ENCODE measurements at regions not wholly inside any gene's neighbourhood (a gene's known extent, or its start where the extent isn't known, plus 50 kb on each side); places are given as distances from the start of the nearest gene placed in this dataset.

DNA sequence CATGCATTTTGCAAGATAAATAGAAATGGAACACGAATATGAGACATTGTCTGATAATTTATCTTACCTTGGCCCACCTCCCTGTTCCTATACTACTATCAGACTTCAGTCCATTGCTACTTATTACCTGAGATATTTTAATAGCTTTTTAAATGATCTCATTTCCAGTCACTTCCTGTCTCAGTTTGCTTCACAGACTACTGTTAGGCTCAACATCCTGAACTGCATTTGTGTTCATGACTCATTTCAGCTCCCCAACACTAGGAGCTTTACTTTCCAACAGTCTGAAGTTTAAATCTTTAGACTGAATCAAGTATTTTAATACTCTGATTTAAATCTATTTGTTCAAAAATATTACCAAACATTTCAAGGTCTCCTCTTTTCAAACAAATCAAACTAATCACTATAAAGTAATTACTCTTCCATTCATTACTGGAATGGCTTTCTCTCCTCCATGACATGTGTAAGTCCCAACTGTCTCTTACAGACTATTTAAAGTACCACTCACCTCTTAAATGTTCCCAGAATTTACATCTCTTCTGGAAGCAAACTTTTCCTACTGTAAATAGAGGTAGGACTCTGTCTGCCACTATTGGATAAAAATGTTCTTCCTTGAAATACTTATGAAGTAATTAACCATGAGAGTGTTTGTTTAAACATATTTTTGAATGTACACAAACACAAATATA, 1277.6 kb downstream of the ZPLD1 start:
- no peaks in the 10 kb centered on the region for H3K4me1 ChIP-seq (ENCODE audit: control insufficient read depth, insufficient read depth, low read length)
- no peaks in the 10 kb centered on the region for H3K27me3 Mint-ChIP-seq (ENCODE audit: low read depth in 2 of 2)
- no peak for DNase-seq
- H3K9me3 Mint-ChIP-seq, result peaks cover 12 to 21% of the 10 kb centered on the region in 2 donors
- no peak overlapping the region for H3K27ac ChIP-seq (ENCODE audit: low read length)
- H3K27ac Mint-ChIP-seq, result no peak overlapping the region
- no peak for ATAC-seq
- no peaks in the 10 kb centered on the region for H3K27me3 ChIP-seq (ENCODE audit: control insufficient read depth, insufficient read depth, low read length)
- H3K4me1 Mint-ChIP-seq, result no peaks in the 10 kb centered on the region
- TF ChIP-seq, protein P1, sequence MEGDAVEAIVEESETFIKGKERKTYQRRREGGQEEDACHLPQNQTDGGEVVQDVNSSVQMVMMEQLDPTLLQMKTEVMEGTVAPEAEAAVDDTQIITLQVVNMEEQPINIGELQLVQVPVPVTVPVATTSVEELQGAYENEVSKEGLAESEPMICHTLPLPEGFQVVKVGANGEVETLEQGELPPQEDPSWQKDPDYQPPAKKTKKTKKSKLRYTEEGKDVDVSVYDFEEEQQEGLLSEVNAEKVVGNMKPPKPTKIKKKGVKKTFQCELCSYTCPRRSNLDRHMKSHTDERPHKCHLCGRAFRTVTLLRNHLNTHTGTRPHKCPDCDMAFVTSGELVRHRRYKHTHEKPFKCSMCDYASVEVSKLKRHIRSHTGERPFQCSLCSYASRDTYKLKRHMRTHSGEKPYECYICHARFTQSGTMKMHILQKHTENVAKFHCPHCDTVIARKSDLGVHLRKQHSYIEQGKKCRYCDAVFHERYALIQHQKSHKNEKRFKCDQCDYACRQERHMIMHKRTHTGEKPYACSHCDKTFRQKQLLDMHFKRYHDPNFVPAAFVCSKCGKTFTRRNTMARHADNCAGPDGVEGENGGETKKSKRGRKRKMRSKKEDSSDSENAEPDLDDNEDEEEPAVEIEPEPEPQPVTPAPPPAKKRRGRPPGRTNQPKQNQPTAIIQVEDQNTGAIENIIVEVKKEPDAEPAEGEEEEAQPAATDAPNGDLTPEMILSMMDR (IDR thresholded peaks at IDR 0.05), result no peak
- peaks cover 7% of the 10 kb centered on the region for H3K36me3 Mint-ChIP-seq
- no peak overlapping the region for H3K4me3 ChIP-seq (ENCODE audit: low read length)
- H3K36me3 ChIP-seq (ENCODE audit: control insufficient read depth, insufficient read depth, low read length), result no peaks in the 10 kb centered on the region
- no peaks in the 10 kb centered on the region for H3K9me3 ChIP-seq (ENCODE audit: control insufficient read depth, insufficient read depth, low read length)
- intact Hi-C loops (cut with micrococcal nuclease), result no loop called here
- no peak overlapping the region for H3K4me3 Mint-ChIP-seq
- no CpG with 5 or more reads among the region's 1 CpG for WGBS (ENCODE audit: insufficient coverage)

DNA sequence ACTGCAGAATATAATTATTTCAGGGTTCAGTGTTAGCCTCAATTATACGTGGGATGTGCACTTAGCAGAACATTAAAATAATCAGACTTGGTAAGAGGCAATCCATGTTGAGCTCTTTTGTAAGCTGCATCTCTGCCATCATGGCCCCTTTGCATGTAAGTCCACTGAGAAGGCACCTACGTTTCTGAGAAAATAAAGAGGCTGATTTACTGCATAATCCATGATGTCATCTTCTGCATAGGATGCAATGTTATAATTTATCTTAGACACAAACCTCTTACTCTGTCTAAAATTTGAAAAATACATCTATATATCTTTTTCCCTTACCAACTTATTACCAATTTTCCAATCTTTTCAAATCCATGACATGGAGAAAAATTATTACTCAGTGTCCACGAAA, 1294.7 kb downstream of the ZPLD1 start:
- ATAC-seq (no peak), DNase-seq (no peak)
- H3K9me3 Mint-ChIP-seq, result peaks cover 11% of the 10 kb centered on the region in 2 donors
- H3K27me3 Mint-ChIP-seq (ENCODE audit: low read depth in 2 of 2), result no peaks in the 10 kb centered on the region
- H3K27ac Mint-ChIP-seq, result no peak overlapping the region
- 80% methylated on average over 3 of the region's 3 CpGs for whole genome bisulfite sequencing (ENCODE audit: insufficient coverage)
- no peaks in the 10 kb centered on the region for H3K36me3 ChIP-seq (ENCODE audit: control insufficient read depth, insufficient read depth, low read length)
- no peaks in the 10 kb centered on the region for H3K4me1 Mint-ChIP-seq
- TF ChIP-seq, protein P1 (IDR thresholded peaks at IDR 0.05), result no peak
- H3K4me3 ChIP-seq (ENCODE audit: low read length), result no peak overlapping the region
- H3K36me3 Mint-ChIP-seq, result no peaks in the 10 kb centered on the region
- no peaks in the 10 kb centered on the region for H3K27me3 ChIP-seq (ENCODE audit: control insufficient read depth, insufficient read depth, low read length)
- H3K9me3 ChIP-seq (ENCODE audit: control insufficient read depth, insufficient read depth, low read length), result no peaks in the 10 kb centered on the region
- no peaks in the 10 kb centered on the region for H3K4me1 ChIP-seq (ENCODE audit: control insufficient read depth, insufficient read depth, low read length)
- H3K27ac ChIP-seq (ENCODE audit: low read length), result no peak overlapping the region
- H3K4me3 Mint-ChIP-seq, result no peak overlapping the region
- intact Hi-C loops (cut with micrococcal nuclease), result no loop called here

DNA sequence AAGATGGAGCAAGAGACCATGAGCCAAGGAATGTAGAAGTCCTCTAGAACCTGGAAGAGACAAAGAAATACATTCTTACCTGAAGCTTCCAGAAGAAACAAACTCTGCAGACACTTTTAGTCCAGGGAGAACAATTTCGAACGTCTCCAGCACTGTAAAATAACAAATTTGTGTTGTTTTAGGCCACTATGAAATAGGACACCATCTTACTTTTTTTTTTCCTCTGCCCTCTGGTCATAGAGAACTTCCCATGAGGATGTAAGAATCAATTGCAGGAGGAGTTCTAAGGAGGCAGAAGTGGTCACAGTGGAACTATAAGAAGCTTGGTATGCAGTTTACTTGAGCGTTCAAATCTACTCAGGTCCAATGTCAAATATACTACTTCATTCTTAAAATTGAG, 1295.9 kb downstream of the ZPLD1 start:
- Mint-ChIP-seq H3K27me3 (ENCODE audit: low read depth in 2 of 2) (no peaks in the 10 kb centered on the region), H3K4me3 (no peak overlapping the region), H3K9me3 (peaks cover 9 to 11% of the 10 kb centered on the region in 2 donors), H3K36me3 (no peaks in the 10 kb centered on the region), H3K27ac (no peak overlapping the region), H3K4me1 (no peaks in the 10 kb centered on the region)
- Histone ChIP-seq H3K27me3 (ENCODE audit: control insufficient read depth, insufficient read depth, low read length) (no peaks in the 10 kb centered on the region), H3K4me3 (ENCODE audit: low read length) (no peak overlapping the region), H3K36me3 (ENCODE audit: control insufficient read depth, insufficient read depth, low read length) (no peaks in the 10 kb centered on the region), H3K4me1 (ENCODE audit: control insufficient read depth, insufficient read depth, low read length) (no peaks in the 10 kb centered on the region), H3K27ac (ENCODE audit: low read length) (no peak overlapping the region), H3K9me3 (ENCODE audit: control insufficient read depth, insufficient read depth, low read length) (no peaks in the 10 kb centered on the region)
- WGBS (ENCODE audit: insufficient coverage), result 80% methylated on average over 2 of the region's 3 CpGs
- DNase-seq, result no peak
- no peak for ATAC-seq
- TF ChIP-seq, protein P1 (IDR thresholded peaks at IDR 0.05), result no peak
- intact Hi-C loops (cut with micrococcal nuclease), result no loop called here

DNA sequence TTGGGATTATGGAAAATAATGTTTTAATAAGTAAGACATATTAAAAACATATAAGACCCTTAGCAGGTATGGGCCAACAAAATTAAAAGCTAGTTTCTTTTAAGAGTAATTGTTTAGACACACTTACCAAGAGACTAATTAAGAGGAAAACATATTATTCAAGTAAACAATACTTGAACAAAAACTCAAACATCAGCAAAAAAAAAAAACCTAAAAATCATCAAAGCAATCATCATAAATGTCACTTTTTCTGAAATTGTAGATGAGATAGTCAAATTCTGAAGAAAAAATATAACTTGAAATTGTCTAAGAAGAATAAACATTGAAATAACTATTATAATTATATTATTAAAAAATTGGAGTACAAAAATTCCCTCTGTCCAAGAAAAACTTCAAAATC, 1318.2 kb downstream of the ZPLD1 start:
- Mint-ChIP-seq H3K9me3 (peaks cover 3 to 11% of the 10 kb centered on the region in 2 donors), H3K4me3 (no peak overlapping the region), H3K4me1 (no peaks in the 10 kb centered on the region), H3K36me3 (no peaks in the 10 kb centered on the region), H3K27ac (no peak overlapping the region), H3K27me3 (ENCODE audit: low read depth in 2 of 2) (no peaks in the 10 kb centered on the region)
- Histone ChIP-seq H3K4me1 (ENCODE audit: control insufficient read depth, insufficient read depth, low read length) (no peaks in the 10 kb centered on the region), H3K36me3 (ENCODE audit: control insufficient read depth, insufficient read depth, low read length) (no peaks in the 10 kb centered on the region), H3K9me3 (ENCODE audit: control insufficient read depth, insufficient read depth, low read length) (no peaks in the 10 kb centered on the region), H3K4me3 (ENCODE audit: low read length) (no peak overlapping the region), H3K27ac (ENCODE audit: low read length) (no peak overlapping the region), H3K27me3 (ENCODE audit: control insufficient read depth, insufficient read depth, low read length) (no peaks in the 10 kb centered on the region)
- TF ChIP-seq, protein P1 (IDR thresholded peaks at IDR 0.05), result no peak
- DNase-seq (no peak), ATAC-seq (no peak)
- intact Hi-C loops (cut with micrococcal nuclease), result no loop called here
